ENCODE measurements at regions not wholly inside any gene's neighbourhood (a gene's known extent, or its start where the extent isn't known, plus 50 kb on each side); places are given as distances from the start of the nearest gene placed in this dataset.

GRCh38 chr2:201980946-201981345, 52.7 kb upstream of the FZD7 start:
- TF ChIP-seq EZH2 (IDR thresholded peaks at IDR 0.05; ENCODE audit: low read length) (no peak), CTCF (optimal IDR thresholded peaks at IDR 0.05 in 1 of 3, IDR thresholded peaks at IDR 0.05 in 1 of 3, conservative IDR thresholded peaks at IDR 0.05 in 1 of 3; ENCODE audit: extremely low read depth in 1 of 3, insufficient read depth in 2 of 3, low read length in 3 of 3) (no peak)
